ENCODE measurements at regions not wholly inside any gene's neighbourhood (a gene's known extent, or its start where the extent isn't known, plus 50 kb on each side); places are given as distances from the start of the nearest gene placed in this dataset.

DNA sequence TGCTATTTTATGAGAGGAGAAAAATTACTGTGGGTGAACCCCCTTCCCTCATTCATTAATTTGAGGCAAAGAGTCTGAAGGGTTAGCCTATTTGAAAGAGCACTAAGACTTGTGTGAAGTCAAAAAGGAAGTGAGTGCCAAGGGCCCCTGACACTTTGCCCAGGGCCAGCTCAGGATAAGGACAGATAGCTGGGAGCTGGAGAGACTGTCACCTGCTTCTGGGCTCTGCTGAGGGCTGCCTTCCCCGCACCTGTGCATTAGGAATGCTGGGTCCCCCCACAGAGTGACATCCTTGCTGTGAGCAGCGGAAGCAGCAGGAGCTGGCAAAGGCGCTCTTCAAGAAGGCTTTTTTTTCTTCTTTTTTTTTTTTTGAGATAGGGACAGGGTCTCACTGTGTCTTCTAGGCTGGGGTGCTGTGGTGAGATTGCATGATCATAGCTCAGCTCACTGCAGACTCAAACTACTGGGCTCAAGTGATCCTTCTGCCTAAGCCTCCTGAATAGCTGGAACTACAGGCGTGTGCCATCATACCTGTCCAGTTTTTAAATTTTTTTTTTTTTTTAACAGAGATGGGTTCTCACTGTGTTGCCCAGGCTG, 148.3 kb downstream of the AQP4 start:
- Mint-ChIP-seq H3K27ac (no peak overlapping the region), H3K27me3 (ENCODE audit: low read depth in 2 of 2) (peaks cover 10 to 33% of the 10 kb centered on the region in 2 donors), H3K36me3 (no peaks in the 10 kb centered on the region), H3K4me1 (no peaks in the 10 kb centered on the region), H3K9me3 (peaks cover 0 to 5% of the 10 kb centered on the region in 2 donors), H3K4me3 (no peak overlapping the region)
- H3K4me3 ChIP-seq (ENCODE audit: low read length) = no peak overlapping the region
- DNase-seq = no peak
- no peaks in the 10 kb centered on the region for H3K36me3 ChIP-seq (ENCODE audit: control insufficient read depth, insufficient read depth, low read length)
- peaks cover under 1% of the 10 kb centered on the region for H3K27me3 ChIP-seq (ENCODE audit: control insufficient read depth, insufficient read depth, low read length)
- no peak for TF ChIP-seq CTCF (IDR thresholded peaks at IDR 0.05)
- H3K27ac ChIP-seq (ENCODE audit: low read length) = no peak overlapping the region
- no peak for ATAC-seq
- 76% methylated on average over 4 of the region's 4 CpGs for WGBS (ENCODE audit: insufficient coverage)
- H3K4me1 ChIP-seq (ENCODE audit: control insufficient read depth, insufficient read depth, low read length) = no peaks in the 10 kb centered on the region
- intact Hi-C loops (cut with micrococcal nuclease) = no loop called here
- no peaks in the 10 kb centered on the region for H3K9me3 ChIP-seq (ENCODE audit: control insufficient read depth, insufficient read depth, low read length)

GRCh38 chr18:26714739-26715138, 150.8 kb downstream of the AQP4 start:
- Histone ChIP-seq H3K27ac (ENCODE audit: low read length) (no peak overlapping the region), H3K4me3 (ENCODE audit: low read length) (no peak overlapping the region), H3K36me3 (ENCODE audit: control insufficient read depth, insufficient read depth, low read length) (no peaks in the 10 kb centered on the region), H3K4me1 (ENCODE audit: control insufficient read depth, insufficient read depth, low read length) (no peaks in the 10 kb centered on the region), H3K27me3 (ENCODE audit: control insufficient read depth, insufficient read depth, low read length) (peaks cover 3% of the 10 kb centered on the region), H3K9me3 (ENCODE audit: control insufficient read depth, insufficient read depth, low read length) (no peaks in the 10 kb centered on the region)
- Mint-ChIP-seq H3K4me1 (peaks cover 7 to 12% of the 10 kb centered on the region in 2 donors), H3K27me3 (ENCODE audit: low read depth in 2 of 2) (peaks cover 13 to 33% of the 10 kb centered on the region in 2 donors), H3K27ac (no peak overlapping the region), H3K4me3 (no peak overlapping the region), H3K9me3 (peaks cover 0 to 5% of the 10 kb centered on the region in 2 donors), H3K36me3 (no peaks in the 10 kb centered on the region)
- DNase-seq (no peak), ATAC-seq (peak in 1 of 3 donors; percentile 22)
- intact Hi-C loops (cut with micrococcal nuclease) = no loop called here
- WGBS (ENCODE audit: insufficient coverage) = 17% methylated on average over 5 of the region's 6 CpGs
- TF ChIP-seq CTCF (IDR thresholded peaks at IDR 0.05) = no peak

- no peaks in the 10 kb centered on the region for H3K36me3 ChIP-seq (ENCODE audit: control insufficient read depth, insufficient read depth, low read length)
- H3K4me3 ChIP-seq (ENCODE audit: low read length) = no peak overlapping the region
- no peaks in the 10 kb centered on the region for H3K4me1 ChIP-seq (ENCODE audit: control insufficient read depth, insufficient read depth, low read length)
- no CpG with 5 or more reads among the region's 3 CpGs for WGBS (ENCODE audit: insufficient coverage)
- H3K4me1 Mint-ChIP-seq = peaks cover 7 to 12% of the 10 kb centered on the region in 2 donors
- peaks cover 3% of the 10 kb centered on the region for H3K27me3 ChIP-seq (ENCODE audit: control insufficient read depth, insufficient read depth, low read length)
- no peak overlapping the region for H3K4me3 Mint-ChIP-seq
- H3K9me3 ChIP-seq (ENCODE audit: control insufficient read depth, insufficient read depth, low read length) = no peaks in the 10 kb centered on the region
- ATAC-seq (no peak), DNase-seq (no peak)
- no peak for TF ChIP-seq CTCF (IDR thresholded peaks at IDR 0.05)
- H3K36me3 Mint-ChIP-seq = no peaks in the 10 kb centered on the region
- intact Hi-C loops (cut with micrococcal nuclease) = no loop called here
- H3K27ac ChIP-seq (ENCODE audit: low read length) = no peak overlapping the region
- peaks cover 0 to 5% of the 10 kb centered on the region in 2 donors for H3K9me3 Mint-ChIP-seq
- H3K27me3 Mint-ChIP-seq (ENCODE audit: low read depth in 2 of 2) = peaks cover 15 to 26% of the 10 kb centered on the region in 2 donors
- no peak overlapping the region for H3K27ac Mint-ChIP-seq
These were observed 153.8 kb downstream of the AQP4 start for GRCh38 chr18:26711756-26712155.
